Neural progenitor cell (in vitro differentiated cells): ENCODE measurements at regions not wholly inside any gene's neighbourhood (a gene's known extent, or its start where the extent isn't known, plus 50 kb on each side); places are given as distances from the start of the nearest gene placed in this dataset.

ENCODE experiments used
- DNase-seq: peaks from one replicate; pipeline ENCODE4 v3.0.0-alpha.2; 2016; ENCODE audit warnings: low spot score
- H2AFZ ChIP-seq: fragments of 200-600 bp; sonication (generic); replicated peaks from 2 replicates; pipeline ENCODE4 v1.6.1; 2016; ENCODE audit warnings: antibody characterized with exemption
- H3F3A ChIP-seq: fragments of 200-600 bp; sonication (generic); 2 replicates; pipeline ENCODE4 v1.6.1; 2016; ENCODE audit warnings: antibody characterized with exemption, low read depth
- H3K27ac ChIP-seq: fragments of 200-600 bp; sonication (generic); 2 replicates; pipeline ENCODE4 v1.5.1; 2016; ENCODE audit warnings: mild to moderate bottlenecking
- H3K27me3 ChIP-seq: fragments of 200-600 bp; sonication (generic); 2 replicates; pipeline ENCODE4 v1.6.1; 2016; ENCODE audit warnings: mild to moderate bottlenecking, moderate library complexity
- H3K36me3 ChIP-seq: fragments of 200-600 bp; sonication (generic); 2 replicates; pipeline ENCODE4 v1.5.1; 2016
- H3K4me1 ChIP-seq: fragments of 200-600 bp; sonication (generic); 2 replicates; pipeline ENCODE4 v1.6.1; 2016; ENCODE audit warnings: mixed run types
- H3K4me2 ChIP-seq: fragments of 200-600 bp; sonication (generic); 2 replicates; pipeline ENCODE4 v1.6.1; 2016
- H3K4me3 ChIP-seq: fragments of 200-600 bp; sonication (generic); 2 replicates; pipeline ENCODE4 v1.5.1; 2016
- H3K79me2 ChIP-seq: fragments of 200-600 bp; sonication (generic); 2 replicates; pipeline ENCODE4 v1.6.1; 2016; ENCODE audit warnings: low read depth
- H3K9ac ChIP-seq: fragments of 200-600 bp; sonication (generic); 2 replicates; pipeline ENCODE4 v1.6.1; 2016
- H3K9me3 ChIP-seq: fragments of 200-600 bp; sonication (generic); 2 replicates; pipeline ENCODE4 v1.5.1; 2016; ENCODE audit warnings: low read depth
- H4K20me1 ChIP-seq: fragments of 200-600 bp; sonication (generic); 2 replicates; pipeline ENCODE4 v1.6.1; 2016; ENCODE audit warnings: low read depth
- H3K27ac Mint-ChIP-seq: 3 replicates; pipeline ENCODE4 v1.8.0; 2021; ENCODE audit warnings: mixed read lengths
- H3K27me3 Mint-ChIP-seq: 2 replicates; pipeline ENCODE4 v1.8.0; 2022; ENCODE audit warnings: low read depth, mild to moderate bottlenecking, inconsistent platforms, moderate library complexity, mixed read lengths; ENCODE audit not compliant: insufficient read depth
- H3K36me3 Mint-ChIP-seq: 3 replicates; pipeline ENCODE4 v1.8.0; 2021; ENCODE audit warnings: mixed read lengths
- H3K4me1 Mint-ChIP-seq: 3 replicates; pipeline ENCODE4 v1.8.0; 2021; ENCODE audit warnings: mixed read lengths
- H3K4me3 Mint-ChIP-seq: 3 replicates; pipeline ENCODE4 v1.8.0; 2021; ENCODE audit warnings: mild to moderate bottlenecking, moderate library complexity, mixed read lengths
- H3K9me3 Mint-ChIP-seq: 3 replicates; pipeline ENCODE4 v1.8.0; 2020; ENCODE audit warnings: mixed read lengths
- EZH2 ChIP-seq: fragments of 200-600 bp; sonication (generic); IDR thresholded peaks from 2 replicates; pipeline ENCODE4 v1.6.1; 2017; ENCODE audit warnings: antibody characterized with exemption, mild to moderate bottlenecking, moderate library complexity
- EZH2phosphoT487 ChIP-seq: fragments of 200-600 bp; sonication (generic); IDR thresholded peaks from 2 replicates; pipeline ENCODE4 v1.6.1; 2017; ENCODE audit warnings: antibody characterized with exemption
- TF ChIP-seq, protein P1 (sequence below): fragments of 200-600 bp; sonication (generic); IDR thresholded peaks from 2 replicates; pipeline ENCODE4 v1.5.1; 2017; ENCODE audit warnings: antibody characterized with exemption, mild to moderate bottlenecking

- peaks cover 3% of the 10 kb centered on the region for H3K27me3 Mint-ChIP-seq
- Histone ChIP-seq H3K27me3 (no peaks in the 10 kb centered on the region), H3K4me2 (no peak overlapping the region), H3K79me2 (no peaks in the 10 kb centered on the region), H3K36me3 (no peaks in the 10 kb centered on the region), H4K20me1 (no peaks in the 10 kb centered on the region), H3K4me3 (no peak overlapping the region), H3K4me1 (no peaks in the 10 kb centered on the region), H3K9me3 (no peaks in the 10 kb centered on the region), H3K9ac (no peak overlapping the region), H2AFZ (no peak overlapping the region), H3F3A (no peaks in the 10 kb centered on the region), H3K27ac (no peak overlapping the region)
- H3K4me1 Mint-ChIP-seq: no peaks in the 10 kb centered on the region
- no peak overlapping the region for H3K4me3 Mint-ChIP-seq
- H3K9me3 Mint-ChIP-seq: peaks cover 55% of the 10 kb centered on the region
- no peak for TF ChIP-seq EZH2
- TF ChIP-seq, protein P1, sequence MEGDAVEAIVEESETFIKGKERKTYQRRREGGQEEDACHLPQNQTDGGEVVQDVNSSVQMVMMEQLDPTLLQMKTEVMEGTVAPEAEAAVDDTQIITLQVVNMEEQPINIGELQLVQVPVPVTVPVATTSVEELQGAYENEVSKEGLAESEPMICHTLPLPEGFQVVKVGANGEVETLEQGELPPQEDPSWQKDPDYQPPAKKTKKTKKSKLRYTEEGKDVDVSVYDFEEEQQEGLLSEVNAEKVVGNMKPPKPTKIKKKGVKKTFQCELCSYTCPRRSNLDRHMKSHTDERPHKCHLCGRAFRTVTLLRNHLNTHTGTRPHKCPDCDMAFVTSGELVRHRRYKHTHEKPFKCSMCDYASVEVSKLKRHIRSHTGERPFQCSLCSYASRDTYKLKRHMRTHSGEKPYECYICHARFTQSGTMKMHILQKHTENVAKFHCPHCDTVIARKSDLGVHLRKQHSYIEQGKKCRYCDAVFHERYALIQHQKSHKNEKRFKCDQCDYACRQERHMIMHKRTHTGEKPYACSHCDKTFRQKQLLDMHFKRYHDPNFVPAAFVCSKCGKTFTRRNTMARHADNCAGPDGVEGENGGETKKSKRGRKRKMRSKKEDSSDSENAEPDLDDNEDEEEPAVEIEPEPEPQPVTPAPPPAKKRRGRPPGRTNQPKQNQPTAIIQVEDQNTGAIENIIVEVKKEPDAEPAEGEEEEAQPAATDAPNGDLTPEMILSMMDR: no peak
- TF ChIP-seq EZH2phosphoT487: no peak
- no peak for DNase-seq
- no peak overlapping the region for H3K27ac Mint-ChIP-seq
- peaks cover 2% of the 10 kb centered on the region for H3K36me3 Mint-ChIP-seq
These were observed 226.0 kb downstream of the SNRPN start for GRCh38 chr15:25180606-25181292.

DNA sequence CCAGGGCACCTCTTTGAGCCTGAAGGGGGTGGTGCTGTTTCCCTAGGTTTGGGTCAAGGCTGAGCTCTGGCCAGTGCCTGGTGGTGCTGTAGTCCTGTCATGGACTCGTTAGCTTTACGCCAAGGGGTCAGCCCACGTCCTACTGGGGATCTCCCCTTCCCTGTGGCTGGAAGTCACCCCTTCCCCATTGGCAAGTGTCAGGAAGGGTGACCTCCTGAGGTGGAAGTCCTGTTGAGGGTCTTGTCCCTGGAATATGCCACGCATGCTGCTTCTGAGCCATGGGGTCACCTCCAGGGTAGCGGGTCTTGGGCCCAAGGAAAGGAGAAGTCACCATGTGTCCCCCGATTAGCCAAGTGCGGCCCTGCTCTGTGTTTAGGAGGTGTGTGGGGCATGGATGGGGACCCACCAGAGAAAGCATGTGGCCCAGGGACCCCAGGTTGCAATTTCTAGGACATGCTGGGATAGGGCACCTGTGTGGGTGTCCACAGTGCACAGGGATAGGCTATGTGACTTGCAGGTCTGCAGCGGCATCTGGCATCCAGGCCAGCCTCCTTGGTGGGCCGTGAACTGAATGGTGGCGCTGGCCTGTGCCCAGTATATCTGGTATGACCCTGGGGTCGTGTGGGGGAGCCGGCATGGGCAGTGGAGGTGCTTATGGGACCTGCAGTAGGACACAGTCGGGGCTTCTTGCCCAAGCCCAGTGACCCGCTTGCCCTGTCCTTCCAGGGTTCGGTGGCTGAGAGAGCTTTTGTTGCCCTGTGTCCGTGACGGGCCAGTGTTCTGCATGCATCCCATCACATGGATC, 226.7 kb downstream of the SNRPN start:
- no peak for DNase-seq
- Mint-ChIP-seq H3K27me3 (peaks cover 4% of the 10 kb centered on the region), H3K27ac (no peak overlapping the region), H3K4me3 (no peak overlapping the region), H3K36me3 (peaks cover 2% of the 10 kb centered on the region), H3K9me3 (peaks cover 53% of the 10 kb centered on the region), H3K4me1 (no peaks in the 10 kb centered on the region)
- H3K4me3 ChIP-seq: no peak overlapping the region
- TF ChIP-seq EZH2 (no peak), EZH2phosphoT487 (no peak)
- TF ChIP-seq, protein P1: no peak
- no peaks in the 10 kb centered on the region for H3K27me3 ChIP-seq
- H4K20me1 ChIP-seq: no peaks in the 10 kb centered on the region
- H3K27ac ChIP-seq: no peak overlapping the region
- H3K36me3 ChIP-seq: no peaks in the 10 kb centered on the region
- H2AFZ ChIP-seq: no peak overlapping the region
- no peaks in the 10 kb centered on the region for H3K9me3 ChIP-seq
- no peak overlapping the region for H3K4me2 ChIP-seq
- no peak overlapping the region for H3K9ac ChIP-seq
- H3K79me2 ChIP-seq: no peaks in the 10 kb centered on the region
- H3K4me1 ChIP-seq: no peaks in the 10 kb centered on the region
- no peaks in the 10 kb centered on the region for H3F3A ChIP-seq

DNA sequence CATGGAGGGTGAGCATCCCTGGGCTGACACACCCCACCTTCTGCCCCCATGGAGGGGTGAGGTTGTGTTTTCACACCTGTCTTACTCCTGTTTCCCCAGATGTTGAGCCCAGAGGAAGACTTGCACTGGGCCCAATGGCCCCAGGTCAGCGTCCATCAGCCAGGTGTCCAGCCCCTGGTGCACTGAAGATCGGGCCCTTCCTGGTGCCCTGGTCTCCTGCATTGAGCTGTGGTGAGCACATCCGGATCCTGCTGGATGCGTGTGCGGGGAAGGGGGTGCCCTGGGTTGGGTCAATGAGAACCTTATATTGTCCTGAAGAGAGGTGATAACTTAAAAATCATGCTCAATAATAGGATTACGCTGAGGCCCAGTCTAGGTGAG, 227.3 kb downstream of the SNRPN start:
- Histone ChIP-seq H3K36me3 (no peaks in the 10 kb centered on the region), H3K27ac (no peak overlapping the region), H2AFZ (no peak overlapping the region), H3K4me2 (no peak overlapping the region), H3K79me2 (no peaks in the 10 kb centered on the region), H3F3A (no peaks in the 10 kb centered on the region), H3K9me3 (no peaks in the 10 kb centered on the region), H3K9ac (no peak overlapping the region), H3K4me1 (no peaks in the 10 kb centered on the region), H3K27me3 (no peaks in the 10 kb centered on the region), H4K20me1 (no peaks in the 10 kb centered on the region), H3K4me3 (no peak overlapping the region)
- peaks cover 56% of the 10 kb centered on the region for H3K9me3 Mint-ChIP-seq
- H3K27me3 Mint-ChIP-seq: peaks cover 5% of the 10 kb centered on the region
- H3K36me3 Mint-ChIP-seq: peaks cover 2% of the 10 kb centered on the region
- H3K4me3 Mint-ChIP-seq: no peak overlapping the region
- DNase-seq: no peak
- TF ChIP-seq, protein P1: no peak
- TF ChIP-seq EZH2: no peak
- TF ChIP-seq EZH2phosphoT487: no peak
- H3K4me1 Mint-ChIP-seq: no peaks in the 10 kb centered on the region
- H3K27ac Mint-ChIP-seq: no peak overlapping the region
